Retinal pigment epithelial cell (primary cell): ENCODE measurements at regions not wholly inside any gene's neighbourhood (a gene's known extent, or its start where the extent isn't known, plus 50 kb on each side); places are given as distances from the start of the nearest gene placed in this dataset.

ENCODE experiments used
- DNase-seq: peaks from one replicate; pipeline ENCODE4 v3.0.0-alpha.2; 2010; ENCODE audit warnings: low read depth
- H3K4me3 ChIP-seq: 2 replicates; pipeline ENCODE4 v1.5.1; 2011; ENCODE audit warnings: mild to moderate bottlenecking, low read length, control low read depth, moderate library complexity
- CTCF ChIP-seq: conservative IDR thresholded peaks from 2 replicates; pipeline ENCODE4 v1.5.1; 2011; ENCODE audit warnings: low read depth, low read length, control low read depth, inconsistent platforms

- no peak for DNase-seq
- no peak for TF ChIP-seq CTCF
These were observed 182.2 kb downstream of the RPLP1 start for GRCh38 chr15:69634860-69635259.

DNA sequence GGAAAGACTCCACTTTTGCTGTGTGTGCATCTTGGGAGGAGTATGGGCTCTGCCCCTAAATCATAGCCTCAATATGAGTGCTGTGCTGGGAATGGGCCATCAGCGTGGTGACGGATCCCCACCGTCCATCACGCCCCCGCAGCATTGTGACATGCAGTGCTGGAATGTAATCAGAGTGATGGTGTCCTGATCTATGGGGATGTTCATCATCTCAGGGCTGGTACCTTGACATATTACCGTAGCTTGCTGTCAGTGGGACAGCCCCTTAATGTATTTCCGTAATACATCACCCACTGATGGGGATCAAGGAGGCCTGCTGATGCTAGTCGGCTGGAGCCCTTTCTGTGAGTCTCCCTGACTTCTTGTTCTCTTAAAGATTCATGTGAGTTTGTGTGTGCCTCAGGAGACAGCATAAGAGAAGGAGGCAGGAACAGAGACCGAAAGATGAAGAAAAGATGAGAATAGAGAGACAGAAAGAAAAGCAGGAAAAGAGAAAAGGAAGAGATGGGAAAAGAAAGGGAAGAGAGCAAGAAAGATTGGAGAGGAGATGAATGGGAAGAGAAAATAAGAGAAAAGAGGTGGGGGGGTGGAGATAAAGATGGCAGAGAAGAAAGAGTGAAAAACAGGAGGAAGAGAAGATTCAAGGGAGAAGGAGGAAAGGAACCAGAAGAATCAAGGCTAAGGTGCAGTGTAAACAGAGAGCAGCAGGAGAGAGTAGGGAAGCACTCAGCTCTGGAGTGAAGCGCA is 183.7 kb downstream of the RPLP1 start:
- DNase-seq, result no peak
- no peak for TF ChIP-seq CTCF
- no peak overlapping the region for H3K4me3 ChIP-seq

More at GRCh38 chr15:69634860-69635259, 182.2 kb downstream of the RPLP1 start:
- no peak overlapping the region for H3K4me3 ChIP-seq

- no peak for TF ChIP-seq CTCF
- no peak overlapping the region for H3K4me3 ChIP-seq
- no peak for DNase-seq
These were observed 185.2 kb downstream of the RPLP1 start for GRCh38 chr15:69637818-69638217.

GRCh38 chr15:69643476-69643875 is 190.9 kb downstream of the RPLP1 start:
- no peak for TF ChIP-seq CTCF
- no peak for DNase-seq
- no peak overlapping the region for H3K4me3 ChIP-seq

GRCh38 chr15:69643971-69644370 is 191.4 kb downstream of the RPLP1 start:
- TF ChIP-seq CTCF, result no peak
- no peak overlapping the region for H3K4me3 ChIP-seq
- no peak for DNase-seq

GRCh38 chr15:69644876-69645275 is 192.3 kb downstream of the RPLP1 start:
- no peak for TF ChIP-seq CTCF
- H3K4me3 ChIP-seq, result no peak overlapping the region
- no peak for DNase-seq

DNA sequence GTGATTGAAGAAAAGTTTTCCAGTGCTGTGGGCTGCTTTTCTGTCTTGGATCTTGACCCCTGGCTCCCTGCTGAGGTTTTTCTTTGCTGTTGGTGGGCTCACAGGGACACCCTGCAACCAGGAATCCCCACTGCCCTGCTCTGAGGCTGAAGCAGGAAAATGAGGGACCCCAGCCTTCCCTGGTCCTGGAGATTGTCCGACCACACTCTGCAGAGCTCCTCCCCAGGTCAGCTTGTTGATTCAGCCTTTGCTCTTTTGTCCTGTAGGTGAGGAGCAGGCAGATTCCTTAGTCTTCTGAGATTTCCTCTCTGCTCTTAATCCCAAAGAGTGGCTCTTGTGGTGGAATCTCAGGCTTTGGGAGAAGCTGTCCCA is 194.5 kb downstream of the RPLP1 start:
- no peak overlapping the region for H3K4me3 ChIP-seq
- no peak for TF ChIP-seq CTCF
- DNase-seq, result no peak
